ENCODE measurements at regions not wholly inside any gene's neighbourhood (a gene's known extent, or its start where the extent isn't known, plus 50 kb on each side); places are given as distances from the start of the nearest gene placed in this dataset.

- TF ChIP-seq CTCF (IDR thresholded peaks at IDR 0.05) (no peak), POLR2A (IDR thresholded peaks at IDR 0.05) (no peak)
Observed at GRCh38 chr1:82215853-82216175, 415.1 kb downstream of the ADGRL2 start.

All from adrenal gland (tissue), 5 donors.